Thyroid gland (tissue), 4 donors: ENCODE measurements at regions not wholly inside any gene's neighbourhood (a gene's known extent, or its start where the extent isn't known, plus 50 kb on each side); places are given as distances from the start of the nearest gene placed in this dataset.

ENCODE experiments used
- DNase-seq, 2 donors: peaks; one replicate each; pipeline ENCODE4 v3.0.0-alpha.2; 2019
- H3K27ac ChIP-seq, 3 donors: fragments of 200-600 bp; sonication (generic); 1 replicate in 2 of 3; 2 replicates in 1 of 3; pipeline ENCODE4 v1.5.1; 2016 to 2019; ENCODE audit warnings: mild to moderate bottlenecking in 1 of 3, moderate library complexity in 1 of 3
- H3K27me3 ChIP-seq: fragments of 200-600 bp; sonication (generic); one replicate; pipeline ENCODE4 v1.5.1; 2019
- H3K36me3 ChIP-seq, 2 donors: fragments of 200-600 bp; sonication (generic); one replicate each; pipeline ENCODE4 v1.5.1; 2016 to 2019
- H3K4me1 ChIP-seq, 2 donors: fragments of 200-600 bp; sonication (generic); one replicate each; pipeline ENCODE4 v1.5.1; 2017 to 2019
- H3K4me3 ChIP-seq, 3 donors: fragments of 200-600 bp; sonication (generic); replicated peaks in 1 of 3; 1 replicate in 2 of 3; 2 replicates in 1 of 3; pipeline ENCODE4 v1.5.1; 2016; ENCODE audit warnings: mild to moderate bottlenecking in 1 of 3
- H3K9me3 ChIP-seq: fragments of 200-600 bp; sonication (generic); one replicate; pipeline ENCODE4 v1.5.1; 2017
- POLR2A ChIP-seq, 2 donors: fragments of 450-650 bp; IDR thresholded peaks; one replicate each; pipeline ENCODE4 v1.6.1; 2017; ENCODE audit warnings: antibody characterized with exemption in 2 of 2, mild to moderate bottlenecking in 2 of 2, moderate library complexity in 1 of 2
- WGBS, 2 donors: methylation state at CpG; one replicate each; pipeline ENCODE4 v1.1.5; 2017; 5-methylcytosine and 5-hydroxymethylcytosine counted together
- intact Hi-C: fragments of 100-400 bp; cut with DNase I; formaldehyde crosslinking; loops from one replicate; pipeline ENCODE4 v1.15.1; 2023
- TF ChIP-seq, protein P1 (sequence below), 6 experiments: fragments of 200-600 bp in 3 of 6; fragments of 450-650 bp in 3 of 6; sonication (generic) in 3 of 6; IDR thresholded peaks; one replicate each; pipeline ENCODE4 v1.5.1; 2016 to 2019; ENCODE audit warnings: antibody characterized with exemption in 6 of 6, mild to moderate bottlenecking in 2 of 6, inconsistent platforms in 1 of 6, moderate library complexity in 1 of 6

DNA sequence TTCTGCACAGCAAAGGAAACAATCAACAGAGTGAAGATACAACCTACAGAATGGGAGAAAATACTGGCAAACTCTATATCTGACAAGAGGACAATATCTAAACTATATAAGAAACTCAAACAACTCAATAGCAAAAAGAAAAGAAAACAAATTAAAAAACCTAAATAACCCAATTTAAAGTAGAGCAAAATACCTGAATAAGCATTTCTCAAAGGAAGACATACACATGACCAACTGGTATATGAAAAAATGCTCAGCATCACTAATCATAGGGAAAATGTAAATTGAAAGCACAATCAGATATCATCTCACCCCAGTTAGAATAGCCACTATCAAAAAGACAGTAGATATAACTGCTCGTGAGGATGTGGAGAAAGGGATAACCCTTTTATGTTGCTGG is 87.8 kb upstream of the FOXA2 start:
- TF ChIP-seq POLR2A (IDR thresholded peaks at IDR 0.05), result no peak
- TF ChIP-seq, protein P1, sequence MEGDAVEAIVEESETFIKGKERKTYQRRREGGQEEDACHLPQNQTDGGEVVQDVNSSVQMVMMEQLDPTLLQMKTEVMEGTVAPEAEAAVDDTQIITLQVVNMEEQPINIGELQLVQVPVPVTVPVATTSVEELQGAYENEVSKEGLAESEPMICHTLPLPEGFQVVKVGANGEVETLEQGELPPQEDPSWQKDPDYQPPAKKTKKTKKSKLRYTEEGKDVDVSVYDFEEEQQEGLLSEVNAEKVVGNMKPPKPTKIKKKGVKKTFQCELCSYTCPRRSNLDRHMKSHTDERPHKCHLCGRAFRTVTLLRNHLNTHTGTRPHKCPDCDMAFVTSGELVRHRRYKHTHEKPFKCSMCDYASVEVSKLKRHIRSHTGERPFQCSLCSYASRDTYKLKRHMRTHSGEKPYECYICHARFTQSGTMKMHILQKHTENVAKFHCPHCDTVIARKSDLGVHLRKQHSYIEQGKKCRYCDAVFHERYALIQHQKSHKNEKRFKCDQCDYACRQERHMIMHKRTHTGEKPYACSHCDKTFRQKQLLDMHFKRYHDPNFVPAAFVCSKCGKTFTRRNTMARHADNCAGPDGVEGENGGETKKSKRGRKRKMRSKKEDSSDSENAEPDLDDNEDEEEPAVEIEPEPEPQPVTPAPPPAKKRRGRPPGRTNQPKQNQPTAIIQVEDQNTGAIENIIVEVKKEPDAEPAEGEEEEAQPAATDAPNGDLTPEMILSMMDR (IDR thresholded peaks at IDR 0.05), result no peak
- Histone ChIP-seq H3K4me1 (no peaks in the 10 kb centered on the region), H3K27ac (no peak overlapping the region), H3K9me3 (no peaks in the 10 kb centered on the region), H3K27me3 (no peaks in the 10 kb centered on the region), H3K4me3 (no peak overlapping the region), H3K36me3 (no peaks in the 10 kb centered on the region)
- intact Hi-C loops, result no loop called here
- DNase-seq, result no peak
- 90 to 93% methylated on average over 1 of the region's 1 CpG for WGBS, 2 donors

DNA sequence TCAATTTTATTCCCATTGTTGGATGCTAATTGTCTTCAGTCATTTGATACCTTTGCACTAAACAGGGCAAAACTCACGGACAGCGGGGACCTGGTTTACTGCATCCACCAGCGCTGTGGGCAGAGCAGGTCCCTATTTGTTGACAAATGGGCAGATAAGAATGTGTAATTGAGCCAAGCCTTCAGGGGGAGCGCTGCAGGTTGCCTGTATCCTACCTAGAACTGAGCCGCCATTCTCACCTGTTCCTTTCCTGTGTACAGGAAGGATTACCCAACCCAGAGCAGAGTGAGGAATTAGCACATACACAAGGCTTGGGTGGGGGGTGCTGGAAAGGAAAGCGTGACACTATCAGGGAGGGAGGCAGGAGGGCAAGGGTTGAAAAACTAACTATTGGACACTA is 89.1 kb upstream of the FOXA2 start:
- TF ChIP-seq, protein P1 (IDR thresholded peaks at IDR 0.05), result no peak
- no peak for TF ChIP-seq POLR2A (IDR thresholded peaks at IDR 0.05)
- no peaks in the 10 kb centered on the region for H3K27me3 ChIP-seq
- H3K36me3 ChIP-seq, result no peaks in the 10 kb centered on the region
- H3K27ac ChIP-seq, result no peak overlapping the region
- intact Hi-C loops, result no loop called here
- DNase-seq, result no peak
- no peaks in the 10 kb centered on the region for H3K4me1 ChIP-seq
- 63 to 77% methylated on average over 6 of the region's 6 CpGs for WGBS, 2 donors
- no peak overlapping the region for H3K4me3 ChIP-seq
- H3K9me3 ChIP-seq, result no peaks in the 10 kb centered on the region

DNA sequence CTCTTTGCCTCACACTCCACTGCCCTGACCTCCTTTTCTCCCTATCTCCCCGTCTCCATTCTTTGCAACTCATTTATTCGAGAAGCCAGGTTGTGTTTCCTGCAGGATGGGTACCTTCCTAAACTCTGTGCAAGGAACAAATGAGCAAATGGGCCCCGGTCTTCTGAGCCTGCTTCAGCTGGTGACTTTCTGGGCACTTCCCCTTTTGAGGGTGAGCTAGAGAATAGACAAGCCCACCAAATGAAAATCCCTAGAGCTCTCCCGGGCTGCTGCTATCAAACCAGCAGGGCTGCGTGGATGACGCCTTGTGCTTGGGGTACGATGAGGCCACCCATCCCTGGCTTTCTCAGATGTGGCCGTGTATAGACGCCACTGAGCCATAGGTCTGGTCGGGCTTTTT is 91.0 kb upstream of the FOXA2 start:
- H3K36me3 ChIP-seq, result no peaks in the 10 kb centered on the region
- H3K9me3 ChIP-seq, result no peaks in the 10 kb centered on the region
- 85 to 89% methylated on average over 10 of the region's 10 CpGs for WGBS, 2 donors
- no peaks in the 10 kb centered on the region for H3K27me3 ChIP-seq
- no peak for DNase-seq
- H3K4me3 ChIP-seq, result no peak overlapping the region
- TF ChIP-seq, protein P1 (IDR thresholded peaks at IDR 0.05), result no peak
- no peak for TF ChIP-seq POLR2A (IDR thresholded peaks at IDR 0.05)
- intact Hi-C loops, result no loop called here
- H3K27ac ChIP-seq, result no peak overlapping the region
- H3K4me1 ChIP-seq, result peaks cover 7 to 12% of the 10 kb centered on the region in 2 donors

DNA sequence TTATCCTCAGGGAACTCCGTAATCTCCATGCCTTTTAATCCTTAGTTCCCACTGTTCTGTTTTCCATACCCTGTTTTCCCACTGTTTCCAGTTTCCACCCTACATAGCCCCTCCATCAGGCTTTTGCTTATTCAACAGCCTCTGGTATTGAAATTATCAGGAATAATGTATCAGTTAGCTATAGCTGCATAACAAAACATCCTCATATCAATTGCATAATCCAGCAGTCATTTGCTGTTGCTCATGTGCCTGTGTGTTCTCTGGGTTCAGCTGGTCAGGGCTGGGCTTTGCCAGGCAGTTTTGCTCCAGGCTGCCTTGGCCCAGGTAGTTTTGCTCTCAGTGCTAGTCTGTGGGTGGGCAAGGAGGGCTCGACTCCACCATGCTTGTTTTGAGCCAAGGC is 94.3 kb upstream of the FOXA2 start:
- Histone ChIP-seq H3K4me3 (no peak overlapping the region), H3K27me3 (no peaks in the 10 kb centered on the region), H3K4me1 (peaks cover 15 to 30% of the 10 kb centered on the region in 2 donors), H3K27ac (peak overlapping the region in 1 of 3 donors; percentile 96), H3K36me3 (no peaks in the 10 kb centered on the region), H3K9me3 (no peaks in the 10 kb centered on the region)
- WGBS, 2 donors, result 90 to 93% methylated on average over 2 of the region's 2 CpGs
- TF ChIP-seq POLR2A (IDR thresholded peaks at IDR 0.05), result no peak
- DNase-seq, result no peak
- intact Hi-C loops, result no loop called here

DNA sequence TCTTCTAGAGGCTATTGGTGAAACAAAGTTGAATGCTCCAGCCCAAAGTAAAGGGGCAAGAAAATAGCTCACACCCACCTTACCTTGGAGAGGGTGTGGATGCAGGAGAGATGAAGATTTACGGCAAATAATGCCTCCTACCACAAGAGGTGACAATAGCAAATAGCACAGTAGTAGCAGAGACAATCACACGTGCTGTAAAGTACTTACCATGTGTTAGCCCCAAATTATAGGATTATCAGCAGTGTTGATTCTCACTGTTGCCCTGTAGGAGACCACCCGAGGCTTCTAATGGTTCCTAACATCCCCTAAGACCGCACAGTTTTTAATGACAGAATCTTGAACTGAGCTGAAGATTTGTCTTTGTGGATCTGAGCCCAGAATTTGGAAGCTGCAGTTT is 94.8 kb upstream of the FOXA2 start:
- TF ChIP-seq, protein P1 (IDR thresholded peaks at IDR 0.05), result no peak
- TF ChIP-seq POLR2A (IDR thresholded peaks at IDR 0.05), result no peak
- intact Hi-C loops, result no loop called here
- Histone ChIP-seq H3K27me3 (no peaks in the 10 kb centered on the region), H3K27ac (peak overlapping the region; percentile 71 to 96 (median 77)), H3K4me3 (no peak overlapping the region), H3K4me1 (peaks cover 17 to 35% of the 10 kb centered on the region in 2 donors), H3K36me3 (no peaks in the 10 kb centered on the region), H3K9me3 (no peaks in the 10 kb centered on the region)
- DNase-seq, result no peak
- 82 to 96% methylated on average over 4 of the region's 4 CpGs for WGBS, 2 donors
